IMR-90 (cell line): ENCODE measurements at regions not wholly inside any gene's neighbourhood (a gene's known extent, or its start where the extent isn't known, plus 50 kb on each side); places are given as distances from the start of the nearest gene placed in this dataset.

Experiments used
- ATAC-seq: fragments of 200-7000 bp; cut with Tn5 transposase; 2 replicates; pipeline ENCODE4 v1.9.1; 2020; ENCODE audit warnings: low read depth, mild to moderate bottlenecking, moderate library complexity
- BruUV-seq: library from RNA; stranded (reverse); fragments of 400-500 nt; replicated peaks from 2 replicates; lab custom pipeline; 2021; lab: Mats Ljungman, UMichigan
- CTCF ChIA-PET: fragments of 300-600 bp; formaldehyde crosslinking; extraction: SDS; loops from one replicate; lab custom pipeline; 2021; ENCODE audit warnings: antibody characterized with exemption; lab: Yijun Ruan, JAX
- POLR2A ChIA-PET: fragments of 300-600 bp; sonication (Branson Sonifier 250); formaldehyde crosslinking; loops from one replicate; lab custom pipeline; 2022; ENCODE audit warnings: antibody characterized with exemption; ENCODE audit not compliant: unreplicated experiment; lab: Charles Lee
- DNase-seq: peaks from one replicate; pipeline ENCODE4 v3.0.0; 2013
- H2AFZ ChIP-seq: replicated peaks from 2 replicates; pipeline ENCODE3; 2013; ENCODE audit warnings: low read length, mild to moderate bottlenecking; ENCODE audit not compliant: poor library complexity
- H2AK5ac ChIP-seq: 2 replicates; pipeline ENCODE4 v1.6.1; 2013; ENCODE audit warnings: low read depth, low read length, inconsistent platforms
- H2AK9ac ChIP-seq: replicated peaks from 2 replicates; pipeline ENCODE3; 2013; ENCODE audit warnings: mild to moderate bottlenecking, low read depth, low read length, moderate library complexity; ENCODE audit not compliant: poor library complexity
- H2BK120ac ChIP-seq: 2 replicates; pipeline ENCODE4 v1.6.1; 2013; ENCODE audit warnings: low read depth, low read length, inconsistent platforms
- H2BK15ac ChIP-seq: 3 replicates; pipeline ENCODE4 v1.6.1; 2013; ENCODE audit warnings: low read depth, low read length, inconsistent platforms
- H2BK20ac ChIP-seq: 2 replicates; pipeline ENCODE4 v1.6.1; 2013; ENCODE audit warnings: low read depth, mild to moderate bottlenecking, inconsistent platforms, low read length, moderate library complexity
- H2BK5ac ChIP-seq: 2 replicates; pipeline ENCODE4 v1.6.1; 2013; ENCODE audit warnings: mild to moderate bottlenecking, low read depth, low read length, inconsistent platforms; ENCODE audit not compliant: poor library complexity, severe bottlenecking
- H3K14ac ChIP-seq: replicated peaks from 2 replicates; pipeline ENCODE4 v1.6.1; 2013; ENCODE audit warnings: low read depth, low read length, inconsistent platforms
- H3K18ac ChIP-seq: 2 replicates; pipeline ENCODE4 v1.6.1; 2013; ENCODE audit warnings: low read depth, low read length, control low read depth
- H3K23ac ChIP-seq: 2 replicates; pipeline ENCODE4 v1.6.1; 2013; ENCODE audit warnings: low read depth, low read length, inconsistent platforms
- H3K27ac ChIP-seq: 2 replicates; pipeline ENCODE4 v1.5.1; 2013; ENCODE audit warnings: mild to moderate bottlenecking, control low read depth, low read length; ENCODE audit not compliant: insufficient read depth
- H3K27me3 ChIP-seq: 2 replicates; pipeline ENCODE4 v1.6.1; 2013; ENCODE audit warnings: low read length; ENCODE audit not compliant: control insufficient read depth, insufficient read depth
- H3K36me3 ChIP-seq: 2 replicates; pipeline ENCODE4 v1.6.1; 2013; ENCODE audit warnings: low read length, mixed read lengths; ENCODE audit not compliant: control insufficient read depth, insufficient read depth
- H3K4ac ChIP-seq: 2 replicates; pipeline ENCODE4 v1.6.1; 2013; ENCODE audit warnings: low read depth, low read length, inconsistent platforms
- H3K4me1 ChIP-seq: 2 replicates; pipeline ENCODE4 v1.6.1; 2013; ENCODE audit warnings: low read length, mixed read lengths; ENCODE audit not compliant: control insufficient read depth, insufficient read depth
- H3K4me2 ChIP-seq: 2 replicates; pipeline ENCODE4 v1.6.1; 2013; ENCODE audit warnings: low read depth, mild to moderate bottlenecking, control low read depth, low read length, moderate library complexity
- H3K4me3 ChIP-seq: 2 replicates; pipeline ENCODE4 v1.5.1; 2013; ENCODE audit warnings: low read depth, mild to moderate bottlenecking, control low read depth, low read length, moderate library complexity; ENCODE audit not compliant: insufficient read depth
- H3K56ac ChIP-seq: 2 replicates; pipeline ENCODE4 v1.6.1; 2013; ENCODE audit warnings: low read length, inconsistent platforms; ENCODE audit not compliant: insufficient read depth; ENCODE audit errors: extremely low read depth
- H3K79me1 ChIP-seq, 2 experiments: 2 replicates each; pipeline ENCODE4 v1.6.1; 2013; ENCODE audit warnings: low read length in 2 of 2, inconsistent platforms in 1 of 2, low read depth in 1 of 2
- H3K9ac ChIP-seq: 2 replicates; pipeline ENCODE4 v1.6.1; 2013; ENCODE audit warnings: low read depth, low read length, control low read depth
- H3K9me1 ChIP-seq: 2 replicates; pipeline ENCODE4 v1.6.1; 2013; ENCODE audit warnings: low read length, inconsistent platforms; ENCODE audit not compliant: insufficient read depth
- H3K9me3 ChIP-seq: 2 replicates; pipeline ENCODE4 v1.6.1; 2013; ENCODE audit warnings: low read length; ENCODE audit not compliant: control insufficient read depth, insufficient read depth
- H4K20me1 ChIP-seq: 2 replicates; pipeline ENCODE4 v1.6.1; 2013; ENCODE audit warnings: low read length, inconsistent platforms; ENCODE audit not compliant: insufficient read depth
- H4K5ac ChIP-seq: 2 replicates; pipeline ENCODE4 v1.6.1; 2013; ENCODE audit warnings: mild to moderate bottlenecking, low read depth, low read length, control low read depth
- H4K8ac ChIP-seq, 2 experiments: 2 replicates each; pipeline ENCODE4 v1.6.1; 2013; ENCODE audit warnings: low read depth in 2 of 2, low read length in 2 of 2, control low read depth in 1 of 2, inconsistent platforms in 1 of 2
- H4K91ac ChIP-seq: 2 replicates; pipeline ENCODE4 v1.6.1; 2013; ENCODE audit warnings: low read depth, low read length, inconsistent platforms; ENCODE audit not compliant: insufficient read depth
- CHD1 ChIP-seq: IDR thresholded peaks from 2 replicates; pipeline ENCODE4 v1.6.1; 2012; ENCODE audit warnings: low read depth, low read length, improper control_type of control experiment
- MAZ ChIP-seq: IDR thresholded peaks from 2 replicates; pipeline ENCODE4 v1.6.1; 2012; ENCODE audit warnings: low read depth, mild to moderate bottlenecking, low read length, improper control_type of control experiment, moderate library complexity, borderline replicate concordance
- MXI1 ChIP-seq: IDR thresholded peaks from 2 replicates; pipeline ENCODE4 v1.6.1; 2012; ENCODE audit warnings: low read depth, mild to moderate bottlenecking, low read length, moderate library complexity, borderline replicate concordance
- NFE2L2 ChIP-seq: fragments of 150-350 bp; IDR thresholded peaks from 2 replicates; pipeline ENCODE4 v1.6.1; 2016; ENCODE audit warnings: low read depth, mild to moderate bottlenecking, low read length
- RAD21 ChIP-seq: IDR thresholded peaks from 2 replicates; pipeline ENCODE4 v1.6.1; 2012; ENCODE audit warnings: low read length, improper control_type of control experiment
- WGBS, 2 experiments: methylation state at CpG; one replicate each; pipeline versions ENCODE4 v1.1.5 to v1.1.7; 2013; ENCODE audit warnings: missing lambda C conversion rate in 2 of 2; ENCODE audit not compliant: insufficient read length in 1 of 2; ENCODE audit errors: extremely low coverage in 2 of 2; 5-methylcytosine and 5-hydroxymethylcytosine counted together
- dilution Hi-C: fragments of 300-500 bp; cut with HindIII; formaldehyde crosslinking; loops from one replicate; pipeline ENCODE4 v1.14.3; 2018; ENCODE audit warnings: low sequenced_read_pairs; ENCODE audit not compliant: unreplicated experiment
- in situ Hi-C: fragments of 300-500 bp; cut with MboI; formaldehyde crosslinking; loops from 3 replicates; pipeline ENCODE4 v1.14.3; 2019; ENCODE audit warnings: low sequenced_read_pairs, inconsistent platforms, mixed read lengths
- intact Hi-C: fragments of 100-400 bp; cut with micrococcal nuclease; formaldehyde crosslinking; loops from 2 replicates; pipeline ENCODE4 v1.10.0; 2022
- TF ChIP-seq, protein P1 (sequence below): fragments of 150-350 bp; IDR thresholded peaks from 2 replicates; pipeline ENCODE4 v1.6.1; 2017; ENCODE audit warnings: mild to moderate bottlenecking, antibody characterized with exemption, low read length, low read depth

DNA sequence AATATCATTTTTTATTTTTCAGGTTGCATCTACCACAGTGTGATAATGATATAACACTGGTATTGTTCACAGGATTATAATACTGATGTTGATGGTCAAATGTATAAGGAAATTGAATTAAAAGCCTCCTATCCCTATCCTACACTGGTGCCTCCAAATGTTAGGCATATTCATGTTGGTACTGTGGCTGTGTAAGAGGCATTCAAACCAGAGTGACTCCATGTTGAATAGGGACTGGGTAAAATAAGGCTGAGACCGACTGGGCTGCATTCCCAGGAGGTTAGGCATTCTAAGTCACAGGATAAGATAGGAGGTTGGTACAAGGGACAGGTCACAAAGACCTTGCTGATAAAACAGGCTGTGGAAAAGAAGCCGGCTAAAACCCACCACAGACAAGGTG, 68.9 kb upstream of the RNU6-1 start:
- H2AK9ac ChIP-seq, result no peak overlapping the region
- no peak overlapping the region for H3K18ac ChIP-seq
- no peak overlapping the region for H4K91ac ChIP-seq
- H4K20me1 ChIP-seq, result no peaks in the 10 kb centered on the region
- H3K4me3 ChIP-seq, result no peak overlapping the region
- H3K23ac ChIP-seq, result no peak overlapping the region
- H3K36me3 ChIP-seq, result no peaks in the 10 kb centered on the region
- DNase-seq (no peak), ATAC-seq (no peak)
- H3K14ac ChIP-seq, result no peak overlapping the region
- H3K27ac ChIP-seq, result no peak overlapping the region
- H3K9me1 ChIP-seq, result no peaks in the 10 kb centered on the region
- no TSS peak for BruUV-seq
- ChIA-PET CTCF (no interaction called here), POLR2A (no interaction called here)
- peaks cover 7% of the 10 kb centered on the region for H3K9me3 ChIP-seq
- peaks cover 8% of the 10 kb centered on the region for H3K27me3 ChIP-seq
- no peak overlapping the region for H3K9ac ChIP-seq
- WGBS, 2 experiments, result 0% methylated on average over 1 of the region's 2 CpGs; no CpG with 5 or more reads in 1 of the 2 experiments
- H3K4me1 ChIP-seq, result no peaks in the 10 kb centered on the region; the same call in 1 of the 2 replicates
- H2BK15ac ChIP-seq, result no peak overlapping the region
- TF ChIP-seq MAZ, result no peak
- TF ChIP-seq CHD1, result no peak
- no peak for TF ChIP-seq NFE2L2
- no peak for TF ChIP-seq MXI1
- no peak for TF ChIP-seq RAD21
- TF ChIP-seq, protein P1, sequence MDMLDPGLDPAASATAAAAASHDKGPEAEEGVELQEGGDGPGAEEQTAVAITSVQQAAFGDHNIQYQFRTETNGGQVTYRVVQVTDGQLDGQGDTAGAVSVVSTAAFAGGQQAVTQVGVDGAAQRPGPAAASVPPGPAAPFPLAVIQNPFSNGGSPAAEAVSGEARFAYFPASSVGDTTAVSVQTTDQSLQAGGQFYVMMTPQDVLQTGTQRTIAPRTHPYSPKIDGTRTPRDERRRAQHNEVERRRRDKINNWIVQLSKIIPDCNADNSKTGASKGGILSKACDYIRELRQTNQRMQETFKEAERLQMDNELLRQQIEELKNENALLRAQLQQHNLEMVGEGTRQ, result no peak
- H4K8ac ChIP-seq, result no peak overlapping the region
- intact Hi-C loops (no loop called here), in situ Hi-C loops (no loop called here), dilution Hi-C loops (no loop called here)
- H2AFZ ChIP-seq, result no peak overlapping the region
- H2BK5ac ChIP-seq, result no peak overlapping the region
- no peak overlapping the region for H3K4ac ChIP-seq
- no peak overlapping the region for H2BK20ac ChIP-seq
- H2AK5ac ChIP-seq, result no peak overlapping the region
- no peak overlapping the region for H3K4me2 ChIP-seq
- H3K79me1 ChIP-seq, result no peaks in the 10 kb centered on the region
- H3K56ac ChIP-seq, result no peak overlapping the region
- H4K5ac ChIP-seq, result no peak overlapping the region
- no peak overlapping the region for H2BK120ac ChIP-seq
